HCT116 (cell line): ENCODE measurements at regions not wholly inside any gene's neighbourhood (a gene's known extent, or its start where the extent isn't known, plus 50 kb on each side); places are given as distances from the start of the nearest gene placed in this dataset.

ENCODE experiments used
- ATAC-seq: fragments of 200-7000 bp; cut with Tn5 transposase; 2 replicates; pipeline ENCODE4 v1.9.1; 2020; ENCODE audit warnings: mild to moderate bottlenecking, moderate library complexity
- BruUV-seq: library from RNA; stranded (reverse); fragments of 400-500 nt; replicated peaks from 2 replicates; lab custom pipeline; 2021; lab: Mats Ljungman, UMichigan
- CTCF ChIA-PET: fragments of 300-600 bp; sonication (Branson Sonifier 250); formaldehyde crosslinking; loops from one replicate; lab custom pipeline; 2021; ENCODE audit warnings: antibody characterized with exemption; lab: Charles Lee
- POLR2A ChIA-PET: fragments of 300-600, 350-600 bp; sonication (Branson Sonifier 250); formaldehyde crosslinking; loops from one replicate; lab custom pipeline; 2021; ENCODE audit warnings: antibody characterized with exemption; lab: Charles Lee
- RAD21 ChIA-PET, 2 experiments: fragments of 300-600 bp; sonication (Branson Sonifier 250); formaldehyde crosslinking; loops; one replicate each; lab custom pipeline; 2023; ENCODE audit warnings: low total read pairs in 2 of 2; ENCODE audit not compliant: uncharacterized antibody in 2 of 2, unreplicated experiment in 2 of 2, low non-redundant PET in 1 of 2; lab: Charles Lee
- DNase-seq: peaks from one replicate; pipeline ENCODE4 v3.0.0-alpha.2; 2010; ENCODE audit warnings: low read depth, low spot score
- H2AFZ ChIP-seq: fragments of 200-600 bp; shearing (Covaris generic), sonication (generic); 2 replicates; pipeline ENCODE4 v1.6.1; 2017; ENCODE audit warnings: low read depth, mixed run types, mixed read lengths, antibody characterized with exemption, low read length; ENCODE audit not compliant: poor library complexity, severe bottlenecking
- H3K27ac ChIP-seq: 2 replicates; pipeline ENCODE4 v1.5.1; 2012; ENCODE audit warnings: low read depth, low read length
- H3K27me3 ChIP-seq: fragments of 200-600 bp; sonication (generic); 2 replicates; pipeline ENCODE4 v1.6.1; 2016; ENCODE audit warnings: mixed run types, low read length, mixed read lengths; ENCODE audit not compliant: insufficient read depth
- H3K36me3 ChIP-seq, 2 experiments: fragments of 200-500 bp in 1 of 2; fragments of 200-600 bp in 1 of 2; sonication (Bioruptor generic) in 1 of 2; sonication (generic) in 1 of 2; 2 replicates each; pipeline versions ENCODE4 v1.5.1 to v1.6.1; 2014 to 2016; ENCODE audit warnings: low read length in 2 of 2, inconsistent platforms in 1 of 2, mixed read lengths in 1 of 2, mixed run types in 1 of 2; ENCODE audit not compliant: insufficient read depth in 2 of 2, control insufficient read depth in 1 of 2
- H3K4me1 ChIP-seq, 2 experiments: fragments of 200-600 bp in 1 of 2; sonication (generic) in 1 of 2; 2 replicates each; pipeline versions ENCODE4 v1.5.1 to v1.6.1; 2012 to 2017; ENCODE audit warnings: low read length in 2 of 2, inconsistent platforms in 1 of 2, mild to moderate bottlenecking in 1 of 2, mixed read lengths in 1 of 2, mixed run types in 1 of 2, moderate library complexity in 1 of 2; ENCODE audit not compliant: insufficient read depth in 2 of 2, control insufficient read depth in 1 of 2
- H3K4me2 ChIP-seq: fragments of 200-600 bp; sonication (generic); 2 replicates; pipeline ENCODE4 v1.6.1; 2017; ENCODE audit warnings: mixed run types, low read length, mixed read lengths
- H3K4me3 ChIP-seq, 2 experiments: fragments of 200-600 bp in 1 of 2; sonication (generic) in 1 of 2; replicated peaks in 1 of 2; 2 replicates each; pipeline ENCODE4 v1.5.1; 2011 to 2016; ENCODE audit warnings: low read length in 2 of 2, control low read depth in 1 of 2, low read depth in 1 of 2, mild to moderate bottlenecking in 1 of 2, mixed read lengths in 1 of 2, mixed run types in 1 of 2
- H3K79me2 ChIP-seq: fragments of 200-600 bp; sonication (generic); 2 replicates; pipeline ENCODE4 v1.6.1; 2017; ENCODE audit warnings: mild to moderate bottlenecking, mixed run types, low read length, moderate library complexity, mixed read lengths; ENCODE audit not compliant: insufficient read depth
- H3K9ac ChIP-seq: fragments of 200-600 bp; sonication (generic); 2 replicates; pipeline ENCODE4 v1.6.1; 2016; ENCODE audit warnings: low read length, mixed read lengths
- H3K9me2 ChIP-seq: fragments of 200-600 bp; sonication (generic), shearing (Covaris generic); 2 replicates; pipeline ENCODE4 v1.6.1; 2017; ENCODE audit warnings: mixed run types, mild to moderate bottlenecking, moderate library complexity; ENCODE audit not compliant: insufficient read depth
- H3K9me3 ChIP-seq, 2 experiments: fragments of 200-500 bp in 1 of 2; fragments of 200-600 bp in 1 of 2; sonication (Bioruptor generic) in 1 of 2; sonication (generic) in 1 of 2; 2 replicates each; pipeline ENCODE4 v1.6.1; 2014 to 2017; ENCODE audit warnings: low read length in 2 of 2, mixed read lengths in 2 of 2, inconsistent platforms in 1 of 2, low read depth in 1 of 2, mild to moderate bottlenecking in 1 of 2, mixed run types in 1 of 2, moderate library complexity in 1 of 2; ENCODE audit not compliant: control insufficient read depth in 1 of 2, insufficient read depth in 1 of 2
- H4K20me1 ChIP-seq: fragments of 200-600 bp; sonication (generic), shearing (Covaris generic); 2 replicates; pipeline ENCODE4 v1.6.1; 2017; ENCODE audit warnings: mixed run types, mild to moderate bottlenecking, moderate library complexity; ENCODE audit not compliant: insufficient read depth
- CBX3 ChIP-seq: IDR thresholded peaks from 2 replicates; pipeline ENCODE4 v1.6.1; 2012; ENCODE audit warnings: low read depth
- EGR1 ChIP-seq: IDR thresholded peaks from 2 replicates; pipeline ENCODE4 v1.6.1; 2012; ENCODE audit warnings: low read depth
- ELF1 ChIP-seq: IDR thresholded peaks from 2 replicates; pipeline ENCODE4 v1.6.1; 2012; ENCODE audit warnings: low read depth, borderline replicate concordance
- EZH2 ChIP-seq: fragments of 200-600 bp; sonication (generic); IDR thresholded peaks from 2 replicates; pipeline ENCODE4 v1.6.1; 2017; ENCODE audit warnings: antibody characterized with exemption, mixed run types
- EZH2phosphoT487 ChIP-seq: fragments of 200-600 bp; IDR thresholded peaks from 2 replicates; pipeline ENCODE4 v1.6.1; 2018; ENCODE audit warnings: antibody characterized with exemption, borderline replicate concordance
- FOSL1 ChIP-seq: IDR thresholded peaks from 2 replicates; pipeline ENCODE4 v1.6.1; 2012; ENCODE audit warnings: low read depth
- JUND ChIP-seq: IDR thresholded peaks from 2 replicates; pipeline ENCODE4 v1.6.1; 2012
- POLR2A ChIP-seq: IDR thresholded peaks from 2 replicates; pipeline ENCODE4 v1.7.0; 2011; ENCODE audit warnings: borderline replicate concordance; ENCODE audit not compliant: insufficient read depth, insufficient read length; ENCODE audit errors: extremely low read depth
- RAD21 ChIP-seq: IDR thresholded peaks from 2 replicates; pipeline ENCODE4 v1.6.1; 2012; ENCODE audit warnings: low read depth, mild to moderate bottlenecking
- SIN3A ChIP-seq: IDR thresholded peaks from 2 replicates; pipeline ENCODE4 v1.6.1; 2012; ENCODE audit warnings: low read depth
- SP1 ChIP-seq: IDR thresholded peaks from 2 replicates; pipeline ENCODE4 v1.6.1; 2012; ENCODE audit warnings: low read depth
- SRF ChIP-seq: IDR thresholded peaks from 2 replicates; pipeline ENCODE4 v1.6.1; 2012; ENCODE audit warnings: low read depth
- YY1 ChIP-seq: IDR thresholded peaks from 2 replicates; pipeline ENCODE4 v1.6.1; 2011; ENCODE audit warnings: low read length, low read depth, moderate library complexity, mild to moderate bottlenecking; ENCODE audit not compliant: insufficient replicate concordance; ENCODE audit errors: extremely low read depth
- ZFX ChIP-seq: fragments of 450-650 bp; IDR thresholded peaks from 2 replicates; pipeline ENCODE4 v1.6.1; 2017
- intact Hi-C: fragments of 100-400 bp; cut with micrococcal nuclease; formaldehyde crosslinking; loops from 2 replicates; pipeline ENCODE4 v1.10.0; 2022
- TF ChIP-seq, protein P1 (sequence below): IDR thresholded peaks from 2 replicates; pipeline ENCODE4 v1.6.1; 2012
- TF ChIP-seq, protein P2 (sequence below): IDR thresholded peaks from 2 replicates; pipeline ENCODE4 v1.6.1; 2012
- TF ChIP-seq, protein P3 (sequence below), 3 experiments: fragments of 200-600 bp in 1 of 3; sonication (generic) in 1 of 3; IDR thresholded peaks in 2 of 3; conservative IDR thresholded peaks in 1 of 3; 2 replicates each; pipeline ENCODE4 v1.5.1; 2012 to 2017; ENCODE audit warnings: low read depth in 2 of 3, low read length in 2 of 3, antibody characterized with exemption in 1 of 3, borderline replicate concordance in 1 of 3, control low read depth in 1 of 3, mild to moderate bottlenecking in 1 of 3, mixed read lengths in 1 of 3, mixed run types in 1 of 3, moderate library complexity in 1 of 3; ENCODE audit not compliant: insufficient read depth in 1 of 3
- TF ChIP-seq, protein P4 (sequence below): IDR thresholded peaks from 2 replicates; pipeline ENCODE4 v1.6.1; 2011; ENCODE audit warnings: mild to moderate bottlenecking, low read length, moderate library complexity; ENCODE audit not compliant: insufficient replicate concordance; ENCODE audit errors: extremely low read depth

DNA sequence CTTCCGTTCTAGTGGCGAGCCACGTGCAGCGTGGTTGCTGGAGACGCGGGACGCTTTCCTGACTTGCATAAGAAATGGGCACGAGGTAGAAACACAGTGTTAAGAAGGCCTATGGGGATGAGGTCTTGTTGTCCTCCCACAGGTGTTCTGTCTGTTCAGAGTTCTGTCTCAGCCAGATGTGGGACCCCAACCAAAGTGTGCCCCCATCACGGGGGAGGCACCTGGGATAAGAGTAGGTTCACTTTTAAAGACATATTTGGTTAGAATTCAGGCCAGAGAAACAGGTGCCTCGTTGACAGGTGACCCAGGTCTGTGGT lies 56.0 kb upstream of the PITRM1 start:
- H2AFZ ChIP-seq: no peak overlapping the region

More for the DNA sequence above, 56.0 kb upstream of the PITRM1 start:
- no peaks in the 10 kb centered on the region for H4K20me1 ChIP-seq
- DNase-seq: no peak
- CTCF ChIA-PET: interaction anchor here (1.4 kb wide), 1 partner anchor 31 kb away, joined by 5 read pairs; no protein-coding TSS in a partner anchor
- no peak overlapping the region for H3K4me3 ChIP-seq
- POLR2A ChIA-PET: no interaction called here
- H3K27me3 ChIP-seq: peaks cover 21% of the 10 kb centered on the region; the same call in 1 of the 2 replicates
- no peak overlapping the region for H3K9ac ChIP-seq
- ATAC-seq: no peak
- RAD21 ChIA-PET: no interaction called here
- intact Hi-C loops: no loop called here
- no peaks in the 10 kb centered on the region for H3K9me2 ChIP-seq
- TF ChIP-seq, protein P1, sequence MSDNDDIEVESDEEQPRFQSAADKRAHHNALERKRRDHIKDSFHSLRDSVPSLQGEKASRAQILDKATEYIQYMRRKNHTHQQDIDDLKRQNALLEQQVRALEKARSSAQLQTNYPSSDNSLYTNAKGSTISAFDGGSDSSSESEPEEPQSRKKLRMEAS: no peak
- TF ChIP-seq FOSL1: no peak
- no peak for TF ChIP-seq CBX3
- TF ChIP-seq, protein P2, sequence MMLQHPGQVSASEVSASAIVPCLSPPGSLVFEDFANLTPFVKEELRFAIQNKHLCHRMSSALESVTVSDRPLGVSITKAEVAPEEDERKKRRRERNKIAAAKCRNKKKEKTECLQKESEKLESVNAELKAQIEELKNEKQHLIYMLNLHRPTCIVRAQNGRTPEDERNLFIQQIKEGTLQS: no peak
- no peak for TF ChIP-seq EZH2phosphoT487
- TF ChIP-seq EZH2: no peak
- TF ChIP-seq SIN3A: no peak
- no peak for TF ChIP-seq ZFX
- no peak for TF ChIP-seq JUND
- no peak for TF ChIP-seq SP1
- TF ChIP-seq YY1: no peak
- no peak for TF ChIP-seq ELF1
- no peak for TF ChIP-seq RAD21
- TF ChIP-seq EGR1: no peak
- TF ChIP-seq, protein P3, sequence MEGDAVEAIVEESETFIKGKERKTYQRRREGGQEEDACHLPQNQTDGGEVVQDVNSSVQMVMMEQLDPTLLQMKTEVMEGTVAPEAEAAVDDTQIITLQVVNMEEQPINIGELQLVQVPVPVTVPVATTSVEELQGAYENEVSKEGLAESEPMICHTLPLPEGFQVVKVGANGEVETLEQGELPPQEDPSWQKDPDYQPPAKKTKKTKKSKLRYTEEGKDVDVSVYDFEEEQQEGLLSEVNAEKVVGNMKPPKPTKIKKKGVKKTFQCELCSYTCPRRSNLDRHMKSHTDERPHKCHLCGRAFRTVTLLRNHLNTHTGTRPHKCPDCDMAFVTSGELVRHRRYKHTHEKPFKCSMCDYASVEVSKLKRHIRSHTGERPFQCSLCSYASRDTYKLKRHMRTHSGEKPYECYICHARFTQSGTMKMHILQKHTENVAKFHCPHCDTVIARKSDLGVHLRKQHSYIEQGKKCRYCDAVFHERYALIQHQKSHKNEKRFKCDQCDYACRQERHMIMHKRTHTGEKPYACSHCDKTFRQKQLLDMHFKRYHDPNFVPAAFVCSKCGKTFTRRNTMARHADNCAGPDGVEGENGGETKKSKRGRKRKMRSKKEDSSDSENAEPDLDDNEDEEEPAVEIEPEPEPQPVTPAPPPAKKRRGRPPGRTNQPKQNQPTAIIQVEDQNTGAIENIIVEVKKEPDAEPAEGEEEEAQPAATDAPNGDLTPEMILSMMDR (IDR thresholded peaks at IDR 0.05 in 2 of 3, conservative IDR thresholded peaks at IDR 0.05 in 1 of 3; ENCODE audit: borderline replicate concordance in 1 of 3, insufficient read depth in 1 of 3, low read depth in 2 of 3, low read length in 2 of 3): no peak
- no peak for TF ChIP-seq POLR2A
- no peak for TF ChIP-seq SRF
- TF ChIP-seq, protein P4, sequence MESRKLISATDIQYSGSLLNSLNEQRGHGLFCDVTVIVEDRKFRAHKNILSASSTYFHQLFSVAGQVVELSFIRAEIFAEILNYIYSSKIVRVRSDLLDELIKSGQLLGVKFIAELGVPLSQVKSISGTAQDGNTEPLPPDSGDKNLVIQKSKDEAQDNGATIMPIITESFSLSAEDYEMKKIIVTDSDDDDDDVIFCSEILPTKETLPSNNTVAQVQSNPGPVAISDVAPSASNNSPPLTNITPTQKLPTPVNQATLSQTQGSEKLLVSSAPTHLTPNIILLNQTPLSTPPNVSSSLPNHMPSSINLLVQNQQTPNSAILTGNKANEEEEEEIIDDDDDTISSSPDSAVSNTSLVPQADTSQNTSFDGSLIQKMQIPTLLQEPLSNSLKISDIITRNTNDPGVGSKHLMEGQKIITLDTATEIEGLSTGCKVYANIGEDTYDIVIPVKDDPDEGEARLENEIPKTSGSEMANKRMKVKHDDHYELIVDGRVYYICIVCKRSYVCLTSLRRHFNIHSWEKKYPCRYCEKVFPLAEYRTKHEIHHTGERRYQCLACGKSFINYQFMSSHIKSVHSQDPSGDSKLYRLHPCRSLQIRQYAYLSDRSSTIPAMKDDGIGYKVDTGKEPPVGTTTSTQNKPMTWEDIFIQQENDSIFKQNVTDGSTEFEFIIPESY: no peak
- H3K36me3 ChIP-seq: no peaks in the 10 kb centered on the region
- H3K4me1 ChIP-seq: peaks cover 20 to 21% of the 10 kb centered on the region in 2 experiments
- BruUV-seq: no TSS peak
- no peaks in the 10 kb centered on the region for H3K9me3 ChIP-seq
- no peak overlapping the region for H3K27ac ChIP-seq
- no peaks in the 10 kb centered on the region for H3K79me2 ChIP-seq
- no peak overlapping the region for H3K4me2 ChIP-seq
